Lung microvascular endothelial cell (primary cell): ENCODE measurements at regions not wholly inside any gene's neighbourhood (a gene's known extent, or its start where the extent isn't known, plus 50 kb on each side); places are given as distances from the start of the nearest gene placed in this dataset.

ENCODE experiments used
- DNase-seq, 2 donors: peaks; one replicate each; pipeline versions ENCODE4 v3.0.0 to v3.0.0-alpha.2; 2010; ENCODE audit warnings: low read depth in 2 of 2

- peak in 1 of 2 donors; percentile 7 for DNase-seq
Measured at GRCh38 chr3:65233561-65233960, 545.8 kb upstream of the ADAMTS9 start.

- no peak for DNase-seq
Measured at GRCh38 chr3:65231544-65231943, 543.7 kb upstream of the ADAMTS9 start.

- peak in 1 of 2 donors; percentile 1 for DNase-seq
Measured at GRCh38 chr3:65230261-65231139, 542.7 kb upstream of the ADAMTS9 start.

GRCh38 chr3:65226287-65226686 lies 538.5 kb upstream of the ADAMTS9 start:
- DNase-seq = no peak

GRCh38 chr3:65210026-65210814 lies 522.4 kb upstream of the ADAMTS9 start:
- peak; percentile 18 to 59 for DNase-seq

- DNase-seq = no peak
Measured at GRCh38 chr3:65202395-65202794, 514.6 kb upstream of the ADAMTS9 start.

GRCh38 chr3:65201926-65202325 lies 514.1 kb upstream of the ADAMTS9 start:
- DNase-seq = no peak

GRCh38 chr3:65200310-65200970 lies 512.6 kb upstream of the ADAMTS9 start:
- no peak for DNase-seq

GRCh38 chr3:65196663-65197062 lies 508.9 kb upstream of the ADAMTS9 start:
- DNase-seq = peak in 1 of 2 donors; percentile 28

GRCh38 chr3:65195211-65196006 lies 507.6 kb upstream of the ADAMTS9 start:
- DNase-seq = no peak

- no peak for DNase-seq
Measured at GRCh38 chr3:65194744-65195143, 506.9 kb upstream of the ADAMTS9 start.

GRCh38 chr3:65194047-65194714 lies 506.4 kb upstream of the ADAMTS9 start:
- DNase-seq = no peak

- no peak for DNase-seq
Measured at GRCh38 chr3:65193531-65193930, 505.7 kb upstream of the ADAMTS9 start.

- DNase-seq = no peak
Measured at GRCh38 chr3:65190111-65190510, 502.3 kb upstream of the ADAMTS9 start.

- no peak for DNase-seq
Measured at GRCh38 chr3:65186268-65186667, 498.5 kb upstream of the ADAMTS9 start.

GRCh38 chr3:65182682-65183081 lies 494.9 kb upstream of the ADAMTS9 start:
- DNase-seq = no peak

GRCh38 chr3:65182085-65182484 lies 494.3 kb upstream of the ADAMTS9 start:
- no peak for DNase-seq

- DNase-seq = no peak
Measured at GRCh38 chr3:65181391-65181871, 493.6 kb upstream of the ADAMTS9 start.

GRCh38 chr3:65178703-65179102 lies 490.9 kb upstream of the ADAMTS9 start:
- peak in 1 of 2 donors; percentile 5 for DNase-seq

GRCh38 chr3:65177960-65178376 lies 490.2 kb upstream of the ADAMTS9 start:
- no peak for DNase-seq
